ENCODE measurements at regions not wholly inside any gene's neighbourhood (a gene's known extent, or its start where the extent isn't known, plus 50 kb on each side); places are given as distances from the start of the nearest gene placed in this dataset.

- no peak for DNase-seq (ENCODE audit: low read depth in 3 of 3)
These were observed 70.7 kb downstream of the RBFOX3 start for GRCh38 chr17:79539944-79540705.

DNA sequence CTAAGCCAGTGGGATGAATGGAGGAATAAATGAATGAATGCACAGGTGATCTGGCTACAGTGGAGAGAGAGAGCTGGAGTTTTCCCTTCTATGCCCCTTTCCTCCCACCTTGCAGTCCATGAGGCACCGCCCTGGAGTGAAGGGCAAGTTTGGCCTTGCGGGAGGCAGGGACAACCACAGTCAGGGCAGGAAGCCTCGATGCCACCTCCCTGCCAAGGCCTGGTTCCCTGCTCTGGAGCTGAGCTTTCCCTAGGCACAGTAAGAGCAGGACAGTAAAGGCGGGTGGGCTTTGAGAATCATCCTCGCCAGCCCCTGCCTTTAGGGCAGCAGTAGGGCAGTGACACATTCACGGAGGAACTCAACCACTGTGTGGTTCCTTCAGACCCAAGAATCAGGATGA, 72.6 kb downstream of the RBFOX3 start:
- no peak for DNase-seq (ENCODE audit: low read depth in 3 of 3)

DNA sequence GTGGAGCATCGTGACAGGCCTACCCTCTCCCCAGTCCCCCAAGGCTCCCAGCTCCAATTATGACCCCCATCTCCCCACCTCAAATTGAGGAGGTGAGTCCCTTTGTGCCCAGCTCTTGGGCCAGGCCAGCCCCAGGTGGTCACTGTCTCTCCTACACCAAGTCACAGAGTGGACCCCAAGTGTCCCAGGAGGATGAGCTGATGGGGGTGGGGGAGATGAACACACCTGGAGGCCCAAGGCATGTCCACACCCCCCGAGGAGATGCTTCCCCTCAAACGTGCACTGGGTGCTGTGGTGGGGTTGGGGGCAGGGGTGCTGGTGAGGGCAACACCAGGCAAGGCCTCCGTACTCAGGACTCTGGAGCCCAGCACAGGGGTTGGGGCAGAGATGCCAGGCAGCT, 73.2 kb downstream of the RBFOX3 start:
- DNase-seq (ENCODE audit: low read depth in 3 of 3): no peak

GRCh38 chr17:79537061-79537460, 73.8 kb downstream of the RBFOX3 start:
- DNase-seq (ENCODE audit: low read depth in 3 of 3): no peak

GRCh38 chr17:79536212-79536840, 74.5 kb downstream of the RBFOX3 start:
- DNase-seq (ENCODE audit: low read depth in 3 of 3): no peak

DNA sequence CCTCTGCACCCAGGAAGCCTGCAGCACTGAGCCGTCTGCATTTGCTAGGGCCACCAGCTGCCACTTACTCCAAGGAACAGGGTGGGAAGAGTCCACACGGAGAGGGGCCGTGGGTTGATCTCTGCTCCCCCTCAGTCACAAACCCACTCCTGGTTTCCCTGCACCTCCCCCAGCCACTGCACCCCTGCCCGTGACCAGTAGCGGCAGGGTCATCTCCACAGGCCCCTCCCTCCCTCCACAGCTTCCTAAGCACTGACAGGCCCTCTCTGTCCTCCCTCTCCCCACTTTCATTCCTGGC, 75.2 kb downstream of the RBFOX3 start:
- DNase-seq (ENCODE audit: low read depth in 3 of 3): no peak

GRCh38 chr17:79534851-79535727, 75.8 kb downstream of the RBFOX3 start:
- DNase-seq (ENCODE audit: low read depth in 3 of 3): no peak

DNA sequence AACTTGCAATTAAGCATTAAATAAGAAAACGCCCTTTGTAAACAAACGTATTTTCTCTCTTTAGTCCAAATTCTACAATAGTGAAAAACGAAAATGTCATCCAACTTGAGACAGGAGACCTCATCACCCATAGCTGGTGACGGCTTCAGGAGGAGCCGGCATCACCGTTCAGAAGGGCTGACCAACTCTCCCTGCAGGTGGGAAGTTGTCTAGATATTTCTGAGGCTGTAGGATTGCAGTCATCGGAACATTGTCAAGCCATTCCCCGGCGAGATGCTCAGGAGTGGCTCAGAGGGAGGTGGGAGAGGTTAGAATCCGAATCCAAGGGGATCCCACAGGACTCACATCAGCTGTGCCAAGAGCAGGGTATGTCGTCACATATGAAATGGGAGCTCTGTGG, 76.7 kb downstream of the RBFOX3 start:
- no peak for DNase-seq (ENCODE audit: low read depth in 3 of 3)

GRCh38 chr17:79533116-79533515, 77.7 kb downstream of the RBFOX3 start:
- DNase-seq (ENCODE audit: low read depth in 3 of 3): no peak

- DNase-seq (ENCODE audit: low read depth in 3 of 3): no peak
These were observed 78.6 kb downstream of the RBFOX3 start for GRCh38 chr17:79532107-79532790.

DNA sequence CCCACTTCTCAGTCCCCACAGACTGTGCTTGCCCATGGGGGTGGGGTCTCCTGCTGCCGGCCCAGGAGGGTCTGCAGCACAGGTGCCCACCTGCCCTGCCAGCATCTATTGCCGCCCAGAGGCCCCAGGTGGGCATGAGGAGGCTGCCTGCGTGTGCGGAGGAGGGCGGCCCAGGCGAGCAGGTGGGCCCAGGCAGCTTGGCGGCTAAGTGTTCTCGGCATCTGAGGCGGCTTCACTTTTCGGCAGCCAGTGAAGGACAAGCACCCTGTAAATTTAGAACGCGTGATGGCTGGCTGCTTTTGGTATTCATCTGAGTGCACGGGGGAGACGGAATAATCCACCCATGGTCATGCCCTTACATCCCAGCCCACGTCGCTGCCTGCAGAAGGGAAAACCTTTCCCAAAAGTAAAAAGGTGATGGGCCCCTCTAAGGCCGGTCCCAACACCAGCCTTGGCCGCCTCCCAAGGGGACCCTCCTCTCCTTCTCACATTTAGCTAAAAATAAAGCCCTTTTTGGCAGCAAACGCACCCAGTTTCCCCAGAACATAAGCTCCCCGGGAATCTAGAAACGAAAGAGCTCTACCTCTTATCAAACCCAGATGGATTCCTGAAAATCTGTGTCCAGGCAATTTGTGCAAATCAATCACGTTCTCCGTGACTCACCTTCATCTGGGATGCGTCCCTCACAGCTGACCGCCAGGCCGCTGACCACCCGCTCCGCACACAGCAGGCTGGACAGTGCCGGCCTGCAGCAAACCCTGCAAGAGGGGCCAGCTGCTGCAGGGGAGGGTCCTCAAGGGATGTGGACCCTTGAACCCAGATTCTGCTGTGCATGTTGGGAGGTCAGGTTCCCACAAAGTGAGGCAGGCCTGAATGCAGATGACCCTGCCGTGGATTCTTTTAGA, 79.4 kb downstream of the RBFOX3 start:
- no peak for DNase-seq (ENCODE audit: low read depth in 3 of 3)

GRCh38 chr17:79530361-79531105, 80.3 kb downstream of the RBFOX3 start:
- DNase-seq (ENCODE audit: low read depth in 3 of 3): no peak

- DNase-seq (ENCODE audit: low read depth in 3 of 3): no peak
These were observed 81.2 kb downstream of the RBFOX3 start for GRCh38 chr17:79529661-79530081.

DNA sequence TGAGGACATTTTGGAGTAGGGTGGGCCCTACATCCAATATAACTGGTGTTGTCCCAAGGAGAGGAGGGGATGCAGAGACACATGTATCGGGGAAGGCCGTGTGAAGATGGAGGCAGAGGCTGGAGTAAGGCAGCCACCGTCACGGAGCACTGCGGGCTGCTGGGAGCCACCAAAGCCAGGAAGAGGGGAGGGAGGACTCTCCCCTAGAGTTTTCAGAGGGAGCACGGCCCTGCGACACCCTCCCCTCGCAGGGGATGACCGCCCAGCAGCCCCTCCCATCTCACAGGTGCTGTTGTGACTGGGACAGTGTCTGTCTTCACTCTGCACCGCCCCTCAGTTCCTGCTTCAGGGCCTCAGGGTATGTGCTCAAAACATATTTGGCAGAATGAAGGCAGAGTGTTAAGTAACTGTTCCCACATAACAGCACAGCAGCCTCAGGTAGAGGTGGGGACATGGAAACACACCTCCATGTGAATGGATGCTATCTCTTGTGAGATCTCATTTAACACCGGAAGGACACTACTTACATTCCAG, 82.2 kb downstream of the RBFOX3 start:
- no peak for DNase-seq (ENCODE audit: low read depth in 3 of 3)

DNA sequence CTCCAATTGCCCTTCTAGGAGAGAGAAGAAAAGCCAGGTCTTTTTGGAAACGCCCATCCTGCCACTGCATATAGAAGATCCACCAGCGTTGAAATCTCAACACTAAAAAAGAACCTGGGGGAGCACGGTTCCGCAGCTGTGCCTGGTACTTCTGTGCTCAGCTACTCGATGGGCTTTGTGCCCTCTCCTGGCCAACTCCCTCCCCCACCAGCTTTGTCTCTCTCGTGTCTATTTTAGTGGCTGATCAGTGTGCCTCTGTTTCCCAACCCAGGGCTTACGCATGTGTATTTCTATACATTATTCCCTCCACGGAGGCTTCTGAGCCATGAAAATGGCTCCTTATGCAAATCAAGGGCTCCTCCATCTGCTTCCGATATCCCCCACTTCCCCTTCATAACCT, 83.5 kb downstream of the RBFOX3 start:
- DNase-seq (ENCODE audit: low read depth in 3 of 3): no peak

DNA sequence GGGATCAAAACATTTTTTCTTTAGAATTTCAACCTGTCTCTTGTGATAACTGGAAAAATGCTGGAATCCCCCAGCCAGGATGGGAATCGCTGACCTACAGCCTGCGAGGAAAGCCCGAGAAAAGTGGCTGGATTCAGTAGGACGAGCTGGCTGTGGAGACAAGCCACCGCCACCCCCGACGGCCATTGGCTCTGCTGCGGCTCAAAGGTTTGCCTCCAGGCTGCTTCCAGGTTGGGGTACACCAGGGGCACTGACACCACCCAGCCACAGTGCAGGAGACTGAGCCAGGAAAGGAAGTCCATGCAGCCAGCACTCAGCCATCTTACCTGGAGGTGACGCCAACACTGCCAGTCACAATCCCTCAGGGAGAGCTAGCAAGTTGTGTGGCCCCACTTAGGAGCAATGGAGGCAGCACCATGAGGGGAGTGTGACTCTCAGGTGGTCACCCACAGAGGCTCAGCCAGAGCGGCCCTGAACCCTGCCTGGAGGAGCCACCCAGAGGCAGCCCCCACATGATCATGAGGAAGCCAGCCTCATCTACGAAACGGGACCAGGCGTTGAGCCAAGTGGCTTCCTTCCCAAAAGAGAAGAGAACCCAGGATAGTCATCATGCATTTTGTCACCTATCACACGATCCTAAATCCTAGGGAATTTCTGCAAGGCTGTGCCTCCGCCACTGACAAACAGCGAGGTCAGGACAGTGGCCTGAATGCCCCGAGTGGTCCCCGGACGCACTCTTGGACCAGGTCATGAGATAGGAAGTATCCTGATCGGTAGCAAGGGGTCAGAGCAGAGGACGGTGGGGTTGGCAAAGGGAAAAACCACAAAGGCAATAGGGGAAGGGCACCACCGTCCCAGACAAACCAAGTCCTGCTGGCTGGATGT, 84.8 kb downstream of the RBFOX3 start:
- no peak for DNase-seq (ENCODE audit: low read depth in 3 of 3)

GRCh38 chr17:79524213-79525187, 86.4 kb downstream of the RBFOX3 start:
- DNase-seq (ENCODE audit: low read depth in 3 of 3): no peak

DNA sequence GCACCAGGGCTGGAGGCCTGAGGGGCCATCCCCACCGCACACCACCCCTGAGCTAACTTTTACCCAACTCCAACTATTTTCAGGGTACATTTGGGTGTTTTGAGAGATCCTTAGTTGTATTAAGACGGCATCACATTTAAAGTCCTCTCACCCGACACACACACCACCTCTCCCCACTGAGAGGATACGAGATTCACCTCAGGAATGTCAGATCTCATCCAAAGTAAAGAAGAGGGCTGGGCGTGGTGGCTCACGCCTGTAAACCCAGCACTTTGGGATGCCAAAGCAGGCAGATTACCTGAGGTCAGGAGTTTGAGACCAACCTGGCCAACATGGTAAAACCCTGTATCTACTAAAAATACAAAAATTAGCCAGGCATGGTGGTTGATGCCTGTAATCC, 88.4 kb downstream of the RBFOX3 start:
- no peak for DNase-seq (ENCODE audit: low read depth in 3 of 3)

All from stimulated activated CD4-positive, alpha-beta T cell treated with anti-CD3 and anti-CD28 coated beads, TNF-alpha, amount 100 ng/mL, for 48 hours (primary cell).